ENCODE measurements at regions not wholly inside any gene's neighbourhood (a gene's known extent, or its start where the extent isn't known, plus 50 kb on each side); places are given as distances from the start of the nearest gene placed in this dataset.

GRCh38 chr18:21949326-21950015 is 208.9 kb downstream of the MIB1 start:
- 59% methylated on average over 8 of the region's 8 CpGs for WGBS
- Histone ChIP-seq H3K4me3 (no peak overlapping the region), H3K27ac (no peak overlapping the region), H3K4me1 (no peaks in the 10 kb centered on the region), H3K36me3 (no peaks in the 10 kb centered on the region), H3K27me3 (peaks cover 5% of the 10 kb centered on the region), H3K9me3 (no peaks in the 10 kb centered on the region)
- TF ChIP-seq EP300 (IDR thresholded peaks at IDR 0.05) (no peak), CTCF (IDR thresholded peaks at IDR 0.05) (no peak), POLR2AphosphoS5 (IDR thresholded peaks at IDR 0.05) (no peak), POLR2A (IDR thresholded peaks at IDR 0.05) (no peak)
- no peak for DNase-seq (ENCODE audit: low spot score in 2 of 2)

- no peak overlapping the region for H3K4me3 ChIP-seq
- no peak overlapping the region for H3K27ac ChIP-seq
- H3K4me1 ChIP-seq = no peaks in the 10 kb centered on the region
- DNase-seq (ENCODE audit: low spot score in 2 of 2) = peak; percentile 80 to 86
- H3K27me3 ChIP-seq = peaks cover 5% of the 10 kb centered on the region
- no peaks in the 10 kb centered on the region for H3K9me3 ChIP-seq
- WGBS = 41% methylated on average over 8 of the region's 8 CpGs
- TF ChIP-seq POLR2A (IDR thresholded peaks at IDR 0.05) (no peak), EP300 (IDR thresholded peaks at IDR 0.05) (no peak), CTCF (IDR thresholded peaks at IDR 0.05) (peak; percentile 52 to 88)
- no peaks in the 10 kb centered on the region for H3K36me3 ChIP-seq
Observed at GRCh38 chr18:21955757-21956652, 213.4 kb upstream of the GATA6 start.

GRCh38 chr18:21958263-21958662 is 211.1 kb upstream of the GATA6 start:
- no peaks in the 10 kb centered on the region for H3K4me1 ChIP-seq
- TF ChIP-seq POLR2AphosphoS5 (IDR thresholded peaks at IDR 0.05) (no peak), EP300 (IDR thresholded peaks at IDR 0.05) (no peak), POLR2A (IDR thresholded peaks at IDR 0.05) (no peak), CTCF (IDR thresholded peaks at IDR 0.05) (no peak)
- H3K9me3 ChIP-seq = no peaks in the 10 kb centered on the region
- DNase-seq (ENCODE audit: low spot score in 2 of 2) = no peak
- 77% methylated on average over 8 of the region's 8 CpGs for WGBS
- no peak overlapping the region for H3K27ac ChIP-seq
- no peaks in the 10 kb centered on the region for H3K36me3 ChIP-seq
- peaks cover 6% of the 10 kb centered on the region for H3K27me3 ChIP-seq
- no peak overlapping the region for H3K4me3 ChIP-seq

- DNase-seq (ENCODE audit: low spot score in 2 of 2) = no peak
- no peaks in the 10 kb centered on the region for H3K9me3 ChIP-seq
- H3K4me1 ChIP-seq = no peaks in the 10 kb centered on the region
- H3K27me3 ChIP-seq = peaks cover 6% of the 10 kb centered on the region
- no peak overlapping the region for H3K27ac ChIP-seq
- H3K4me3 ChIP-seq = no peak overlapping the region
- TF ChIP-seq EP300 (IDR thresholded peaks at IDR 0.05) = no peak
- TF ChIP-seq POLR2A (IDR thresholded peaks at IDR 0.05) = no peak
- no peak for TF ChIP-seq POLR2AphosphoS5 (IDR thresholded peaks at IDR 0.05)
- no peak for TF ChIP-seq CTCF (IDR thresholded peaks at IDR 0.05)
- no peaks in the 10 kb centered on the region for H3K36me3 ChIP-seq
- 60% methylated on average over 5 of the region's 5 CpGs for WGBS
Observed at GRCh38 chr18:21958707-21959450, 210.5 kb upstream of the GATA6 start.
